HG03097 (cell line): ENCODE measurements at regions not wholly inside any gene's neighbourhood (a gene's known extent, or its start where the extent isn't known, plus 50 kb on each side); places are given as distances from the start of the nearest gene placed in this dataset.
A peak's percentile ranks its signal among the peaks of the same experiment; 100 is the strongest.
"Not testable (repeated sequence)": the region's sequence is repeated elsewhere in the genome, so short reads cannot be mapped to it uniquely, and the experiment has no call there.

Experiments
- ATAC-seq: cut with Tn5 transposase; IDR thresholded peaks from one replicate; pipeline ENCODE4 v1.9.1; 2021; ENCODE audit not compliant: unreplicated experiment, low FRiP score

DNA sequence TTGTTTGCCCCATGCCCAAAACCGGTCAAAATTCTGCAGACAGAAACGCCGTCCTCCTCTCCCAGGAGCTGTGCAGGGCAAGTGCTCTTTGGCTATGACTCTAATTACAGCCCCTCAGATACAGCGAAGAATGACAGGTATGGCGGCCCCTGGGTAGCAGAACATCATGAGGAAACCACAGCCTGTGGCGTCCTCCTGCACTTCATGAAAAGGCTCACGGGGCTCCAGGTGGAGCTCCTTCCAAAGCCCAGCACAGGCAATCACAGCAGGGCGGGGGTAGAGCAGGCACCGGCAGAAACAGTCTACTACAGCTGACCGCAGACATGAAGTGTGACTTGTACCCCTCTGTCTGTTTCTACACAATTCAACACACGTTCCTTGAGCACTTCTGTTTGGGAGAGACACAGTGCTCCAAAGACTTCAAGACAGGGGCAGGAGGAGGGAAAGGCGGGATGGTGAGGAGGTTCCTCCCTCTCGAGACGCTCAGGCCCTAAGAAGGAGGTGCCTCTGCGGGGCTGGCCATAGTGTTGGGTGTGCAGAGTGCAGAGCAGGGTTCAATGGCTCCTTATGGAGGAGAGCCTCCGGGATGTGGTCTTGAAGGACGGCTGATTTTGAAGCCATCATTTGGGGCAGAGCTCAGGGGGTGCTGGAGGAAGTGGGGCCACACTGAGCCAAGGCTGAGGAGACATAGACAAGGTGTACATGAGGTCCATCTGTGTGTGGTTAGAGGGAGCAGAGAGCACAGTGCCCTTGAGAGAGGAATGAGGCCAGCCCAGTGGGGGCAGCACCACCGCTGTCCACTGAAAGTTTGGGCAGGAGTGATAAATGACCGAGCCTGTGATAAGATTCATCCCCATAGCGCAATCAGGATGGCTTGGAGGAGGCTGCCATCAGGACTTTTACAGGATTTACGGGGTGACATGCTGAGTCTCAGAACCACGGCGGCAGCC, 468.3 kb downstream of the EIPR1 start:
- no peak for ATAC-seq

- no peak for ATAC-seq
These were observed 471.5 kb downstream of the EIPR1 start for GRCh38 chr2:2906091-2906490.

- no peak for ATAC-seq
These were observed 472.8 kb downstream of the EIPR1 start for GRCh38 chr2:2904721-2905350.

DNA sequence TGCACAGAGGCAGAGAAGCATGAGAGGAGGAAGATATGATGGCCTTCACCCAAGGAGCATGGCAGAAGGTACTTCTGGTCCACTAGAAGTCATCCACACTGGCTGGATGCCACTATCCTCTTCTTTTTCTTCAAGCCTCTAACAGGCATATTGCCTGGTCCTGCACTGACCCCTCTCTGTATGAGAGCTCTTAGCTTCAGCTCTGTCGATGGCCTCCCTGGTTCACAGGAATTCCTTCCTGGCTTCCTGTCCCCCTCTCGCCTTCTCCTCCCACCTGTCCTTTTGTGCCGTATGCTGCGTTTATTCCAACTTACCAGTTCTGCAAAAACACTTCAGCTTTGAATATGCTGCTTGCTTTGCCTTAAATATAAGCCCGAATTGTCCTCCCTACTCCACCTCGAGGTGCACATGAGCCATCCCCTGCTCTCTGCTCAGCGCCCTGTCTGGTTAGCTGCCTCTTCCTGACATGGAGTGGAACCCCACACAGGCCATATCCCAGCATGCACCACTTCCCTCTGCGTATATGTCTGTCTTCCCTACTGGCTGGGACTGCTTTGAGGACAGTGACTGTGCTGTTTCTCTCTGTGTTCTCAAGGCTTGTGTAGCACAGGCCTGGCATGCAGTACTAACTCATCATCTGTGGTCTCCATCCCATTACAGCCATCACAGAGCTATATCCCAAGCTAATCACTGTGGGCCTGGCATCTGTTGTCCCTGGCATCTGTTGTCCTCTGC, 474.9 kb downstream of the EIPR1 start:
- ATAC-seq, result no peak

DNA sequence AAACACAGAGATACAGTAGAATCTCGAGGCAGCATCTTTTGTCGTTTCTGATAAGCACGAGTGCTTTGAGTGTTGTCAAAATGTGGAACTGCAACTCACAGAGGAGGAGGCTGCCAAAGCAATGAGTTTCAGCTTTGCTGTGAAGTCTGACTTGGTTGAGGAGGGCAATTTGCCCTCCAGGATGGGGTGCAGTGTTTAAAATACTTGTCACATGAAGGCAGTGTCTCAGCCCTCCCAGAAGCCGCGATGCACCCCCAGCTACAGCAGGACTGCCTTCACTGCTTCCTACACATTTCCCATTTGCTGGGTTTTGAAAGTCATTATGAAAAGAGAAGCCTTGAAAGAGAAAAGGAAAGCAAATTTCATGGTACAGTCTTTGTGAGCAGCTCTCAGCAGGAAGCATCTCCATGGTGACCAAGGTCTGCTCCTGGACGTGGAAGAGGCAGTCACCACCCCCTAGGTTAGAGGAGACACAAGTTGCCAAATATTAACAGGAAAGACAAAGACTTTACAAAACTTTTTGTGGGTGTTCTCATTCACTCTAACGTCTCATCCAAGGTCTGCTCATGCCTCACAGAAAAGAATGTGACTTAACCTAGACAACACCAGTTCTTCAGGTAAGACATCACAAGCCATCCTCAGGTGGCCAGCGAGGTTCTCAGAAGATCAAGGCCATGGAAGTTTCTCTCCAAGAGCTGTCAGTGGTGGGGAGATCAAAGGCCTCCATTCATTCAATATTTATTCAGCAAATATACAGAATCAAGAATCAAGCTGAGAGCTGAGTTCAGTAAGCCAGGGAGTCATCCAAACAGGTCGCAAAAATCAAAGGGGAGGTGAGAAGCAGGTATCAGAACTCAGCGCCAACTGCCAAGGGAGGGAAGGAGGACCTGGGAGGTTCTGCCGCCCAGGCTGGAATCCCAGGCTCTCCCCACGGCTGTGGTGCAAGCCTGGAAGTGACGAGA, 476.0 kb downstream of the EIPR1 start:
- ATAC-seq, result peak; percentile 90

- no peak for ATAC-seq
These were observed 477.8 kb downstream of the EIPR1 start for GRCh38 chr2:2899826-2900225.

DNA sequence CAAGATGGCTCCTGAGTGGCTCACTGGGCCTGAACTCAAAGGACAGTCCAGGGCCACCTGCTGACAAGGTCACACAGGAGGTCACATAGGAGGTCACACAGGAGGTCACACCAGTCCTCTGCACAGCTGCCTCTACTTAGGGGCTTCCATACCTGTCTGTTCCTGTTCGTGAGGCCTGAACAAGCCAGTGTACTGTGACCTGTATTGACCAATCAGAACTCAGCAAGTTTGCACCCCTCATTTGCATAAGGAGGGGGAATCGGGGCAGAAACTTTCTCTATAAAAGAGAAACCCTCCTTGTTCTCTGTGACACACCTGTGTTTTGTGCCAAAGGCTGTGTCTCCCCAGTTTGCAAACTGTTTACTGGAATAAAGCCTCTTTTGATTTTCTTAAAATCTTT, 478.9 kb downstream of the EIPR1 start:
- ATAC-seq, result no peak

- ATAC-seq, result no peak
These were observed 481.0 kb downstream of the EIPR1 start for GRCh38 chr2:2896643-2897042.

DNA sequence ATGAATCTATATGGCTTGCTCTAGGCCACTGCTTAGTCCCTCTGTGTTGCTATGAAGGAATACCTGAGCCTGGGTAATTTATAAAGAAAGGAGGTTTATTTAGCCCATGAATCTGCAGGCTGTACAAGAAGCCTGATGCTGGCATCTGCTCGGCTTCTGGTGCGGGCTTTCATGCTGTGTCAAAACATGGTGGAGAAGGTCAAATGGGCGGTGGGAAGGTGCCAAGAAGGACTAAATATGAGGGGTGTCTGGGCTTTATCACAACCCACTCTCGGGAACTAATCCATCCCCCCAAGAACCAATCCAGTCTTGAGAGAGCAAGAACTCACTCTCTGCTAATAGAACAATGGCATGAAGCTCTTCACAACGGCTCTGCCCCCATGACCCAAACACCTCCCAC, 481.6 kb downstream of the EIPR1 start:
- no peak for ATAC-seq

GRCh38 chr2:2894011-2894410, 483.6 kb downstream of the EIPR1 start:
- ATAC-seq, result not testable (repeated sequence)

GRCh38 chr2:2892892-2893291, 484.7 kb downstream of the EIPR1 start:
- ATAC-seq, result no peak

DNA sequence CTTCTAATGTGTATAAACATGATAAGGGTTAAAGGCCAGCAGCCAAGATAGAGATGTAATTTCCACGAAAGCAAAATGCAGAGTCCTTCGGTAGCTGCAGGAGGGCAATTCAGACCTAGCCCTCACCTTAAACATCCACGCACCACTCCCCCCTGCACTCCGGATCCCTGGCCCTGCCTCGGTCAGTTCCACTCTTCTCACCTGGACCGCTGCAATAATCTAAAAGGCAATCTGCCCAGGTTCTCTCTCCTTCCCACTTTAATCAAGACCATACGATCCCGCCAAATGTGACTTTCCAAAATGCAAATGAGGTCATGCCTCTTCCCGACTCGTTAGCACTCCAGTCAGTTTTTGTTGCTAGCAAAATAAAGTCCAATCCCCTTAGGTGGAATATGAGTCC, 485.2 kb downstream of the EIPR1 start:
- ATAC-seq, result no peak

DNA sequence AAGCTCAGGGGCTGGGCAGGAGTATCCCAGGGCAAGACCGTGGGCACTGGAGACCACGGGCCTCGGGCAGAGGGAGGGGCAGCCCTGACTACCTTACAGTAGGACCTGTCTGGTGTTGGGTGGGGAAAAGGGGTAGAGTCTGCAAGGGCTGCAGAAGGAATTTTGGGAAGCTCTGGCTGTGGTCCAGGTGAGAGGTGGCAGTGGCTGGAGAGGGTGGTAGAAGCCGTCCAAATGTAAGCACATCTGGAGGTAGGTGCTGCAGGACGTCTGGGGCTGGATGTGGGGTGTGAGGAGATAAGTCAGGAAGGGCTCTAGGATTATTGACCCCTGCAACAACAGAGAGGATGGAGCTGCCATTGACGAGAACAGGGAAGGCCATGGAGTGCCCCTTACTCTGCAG, 486.7 kb downstream of the EIPR1 start:
- no peak for ATAC-seq

GRCh38 chr2:2890246-2890645, 487.4 kb downstream of the EIPR1 start:
- ATAC-seq, result no peak

- ATAC-seq, result no peak
These were observed 488.0 kb downstream of the EIPR1 start for GRCh38 chr2:2889646-2890045.

- no peak for ATAC-seq
These were observed 488.5 kb downstream of the EIPR1 start for GRCh38 chr2:2889141-2889540.

DNA sequence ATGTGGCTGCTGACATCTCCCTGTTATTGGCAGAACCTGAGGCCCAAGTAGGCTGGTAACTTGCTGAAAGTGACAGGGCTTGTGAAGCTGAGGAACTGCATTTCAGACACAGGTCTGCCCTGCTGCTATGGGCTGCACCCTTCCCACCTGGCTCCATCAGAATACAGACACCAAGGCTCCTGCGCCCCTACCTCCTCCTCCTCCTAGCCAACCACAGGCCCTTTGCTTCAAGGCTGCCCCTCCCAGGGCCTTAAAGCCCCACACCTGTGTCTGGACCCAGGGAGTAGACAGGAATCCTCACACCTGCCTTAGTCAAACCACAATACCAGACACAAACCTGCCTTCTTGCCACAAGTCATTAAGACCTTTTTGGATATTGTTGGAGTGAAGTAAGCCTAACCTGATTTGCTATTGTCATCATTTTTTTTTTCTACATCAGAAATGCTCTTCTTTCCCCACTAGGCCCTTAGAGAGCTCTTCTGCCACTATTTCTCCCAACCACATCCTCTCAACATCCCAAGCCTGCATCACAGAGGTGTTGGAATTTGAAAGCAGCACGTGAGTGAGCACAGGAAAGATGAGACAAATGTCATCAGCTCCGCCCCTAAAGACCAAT, 489.7 kb downstream of the EIPR1 start:
- ATAC-seq, result no peak

- no peak for ATAC-seq
These were observed 490.7 kb downstream of the EIPR1 start for GRCh38 chr2:2886922-2887321.

GRCh38 chr2:2881499-2881898, 496.1 kb downstream of the EIPR1 start:
- ATAC-seq, result no peak

- no peak for ATAC-seq
These were observed 496.7 kb downstream of the EIPR1 start for GRCh38 chr2:2880938-2881337.
